ENCODE measurements at regions not wholly inside any gene's neighbourhood (a gene's known extent, or its start where the extent isn't known, plus 50 kb on each side); places are given as distances from the start of the nearest gene placed in this dataset.

- TF ChIP-seq, protein P1, sequence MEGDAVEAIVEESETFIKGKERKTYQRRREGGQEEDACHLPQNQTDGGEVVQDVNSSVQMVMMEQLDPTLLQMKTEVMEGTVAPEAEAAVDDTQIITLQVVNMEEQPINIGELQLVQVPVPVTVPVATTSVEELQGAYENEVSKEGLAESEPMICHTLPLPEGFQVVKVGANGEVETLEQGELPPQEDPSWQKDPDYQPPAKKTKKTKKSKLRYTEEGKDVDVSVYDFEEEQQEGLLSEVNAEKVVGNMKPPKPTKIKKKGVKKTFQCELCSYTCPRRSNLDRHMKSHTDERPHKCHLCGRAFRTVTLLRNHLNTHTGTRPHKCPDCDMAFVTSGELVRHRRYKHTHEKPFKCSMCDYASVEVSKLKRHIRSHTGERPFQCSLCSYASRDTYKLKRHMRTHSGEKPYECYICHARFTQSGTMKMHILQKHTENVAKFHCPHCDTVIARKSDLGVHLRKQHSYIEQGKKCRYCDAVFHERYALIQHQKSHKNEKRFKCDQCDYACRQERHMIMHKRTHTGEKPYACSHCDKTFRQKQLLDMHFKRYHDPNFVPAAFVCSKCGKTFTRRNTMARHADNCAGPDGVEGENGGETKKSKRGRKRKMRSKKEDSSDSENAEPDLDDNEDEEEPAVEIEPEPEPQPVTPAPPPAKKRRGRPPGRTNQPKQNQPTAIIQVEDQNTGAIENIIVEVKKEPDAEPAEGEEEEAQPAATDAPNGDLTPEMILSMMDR (IDR thresholded peaks at IDR 0.05) = no peak
- TF ChIP-seq POLR2A (IDR thresholded peaks at IDR 0.05) = no peak
Observed at GRCh38 chr11:23551706-23552105, 691.4 kb upstream of the CCDC179 start.
